ENCODE measurements at regions not wholly inside any gene's neighbourhood (a gene's known extent, or its start where the extent isn't known, plus 50 kb on each side); places are given as distances from the start of the nearest gene placed in this dataset.

GRCh38 chr22:47543447-47543846 lies 781.0 kb downstream of the TBC1D22A start:
- TF ChIP-seq POLR2A (IDR thresholded peaks at IDR 0.05; ENCODE audit: low read depth, low read length), result no peak
- TF ChIP-seq CTCF (conservative IDR thresholded peaks at IDR 0.05; ENCODE audit: low read depth, low read length), result no peak
- no peak for TF ChIP-seq RCOR1 (IDR thresholded peaks at IDR 0.05; ENCODE audit: insufficient replicate concordance, low read length)
- no peak for TF ChIP-seq FOS (IDR thresholded peaks at IDR 0.05; ENCODE audit: low read depth, low read length)
- TF ChIP-seq CHD1 (IDR thresholded peaks at IDR 0.05; ENCODE audit: low read depth, low read length), result no peak
- no peak for TF ChIP-seq RFX5 (IDR thresholded peaks at IDR 0.05; ENCODE audit: low read depth, low read length)
- TF ChIP-seq BHLHE40 (IDR thresholded peaks at IDR 0.05; ENCODE audit: low read depth, low read length), result no peak
- TF ChIP-seq RAD21 (IDR thresholded peaks at IDR 0.05; ENCODE audit: low read length), result no peak
- no peak for TF ChIP-seq USF2 (IDR thresholded peaks at IDR 0.05; ENCODE audit: low read depth, low read length)
- no peak for TF ChIP-seq SMC3 (IDR thresholded peaks at IDR 0.05; ENCODE audit: low read depth, low read length)
- TF ChIP-seq MAZ (IDR thresholded peaks at IDR 0.05; ENCODE audit: borderline replicate concordance, low read depth, low read length), result no peak
- no peak for TF ChIP-seq MAFK (IDR thresholded peaks at IDR 0.05; ENCODE audit: low read depth, low read length)
- TF ChIP-seq MXI1 (IDR thresholded peaks at IDR 0.05; ENCODE audit: borderline replicate concordance, low read depth, low read length), result no peak

Data from IMR-90 (cell line).